ENCODE measurements at regions not wholly inside any gene's neighbourhood (a gene's known extent, or its start where the extent isn't known, plus 50 kb on each side); places are given as distances from the start of the nearest gene placed in this dataset.
"Not testable (repeated sequence)": the region's sequence is repeated elsewhere in the genome, so short reads cannot be mapped to it uniquely, and the experiment has no call there.

DNA sequence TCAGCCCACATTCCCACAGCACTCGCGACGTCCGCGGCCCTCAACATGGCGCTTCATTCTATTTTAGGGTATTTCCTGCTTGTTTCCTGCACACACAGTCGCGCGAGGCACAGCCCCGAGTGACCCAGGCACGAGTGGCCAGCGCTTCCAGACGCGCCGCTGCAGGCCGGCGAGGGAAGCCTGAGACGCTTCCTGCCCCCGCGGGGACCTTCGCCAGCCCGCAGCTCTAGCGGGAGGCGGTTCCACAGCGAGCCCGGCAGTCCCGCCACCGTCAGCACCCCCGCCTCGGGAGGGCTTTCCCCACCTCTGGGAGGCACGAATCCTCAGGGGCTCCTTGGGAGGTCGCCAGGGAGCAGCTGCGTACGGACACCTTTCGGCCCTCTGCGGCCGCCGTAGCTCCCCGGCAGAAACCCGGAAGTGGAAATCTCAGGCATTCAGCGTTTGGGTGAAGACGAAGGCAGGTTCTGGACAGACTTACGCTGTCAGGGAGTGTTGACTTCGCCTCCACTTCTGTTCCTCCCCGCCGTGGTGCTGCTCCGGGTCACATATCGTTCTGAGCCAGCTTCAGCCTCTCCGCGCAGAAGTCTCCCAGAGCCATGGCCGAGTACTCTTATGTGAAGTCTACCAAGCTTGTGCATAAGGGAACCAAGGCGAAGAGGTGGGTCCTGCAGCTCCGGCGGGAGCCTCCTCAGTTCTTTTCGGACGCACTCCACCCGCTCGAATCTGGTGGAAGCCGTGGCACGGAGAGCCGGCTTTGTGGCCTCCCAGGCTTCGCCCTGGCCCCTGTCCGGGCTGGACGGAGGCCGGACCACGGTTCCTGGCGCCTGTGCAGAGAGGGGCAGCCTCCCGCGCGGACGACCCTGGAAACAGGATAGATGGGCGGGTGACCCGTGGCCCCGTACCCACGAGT lies 2925.9 kb upstream of the OR11H1 start:
- Mint-ChIP-seq H3K36me3 (ENCODE audit: unreplicated experiment) (peaks cover 10% of the 10 kb centered on the region), H3K4me3 (ENCODE audit: unreplicated experiment) (no peak overlapping the region), H3K27ac (ENCODE audit: unreplicated experiment) (no peak overlapping the region), H3K4me1 (ENCODE audit: low read depth, unreplicated experiment) (no peaks in the 10 kb centered on the region), H3K9me3 (ENCODE audit: unreplicated experiment) (peaks cover 26% of the 10 kb centered on the region), H3K27me3 (ENCODE audit: unreplicated experiment) (peaks cover 5% of the 10 kb centered on the region)
- no peak for TF ChIP-seq CTCF (IDR thresholded peaks at IDR 0.05; ENCODE audit: partially characterized antibody, unreplicated experiment)
- peak; percentile 9 for DNase-seq

GRCh38 chr22:12603399-12603798 lies 2924.6 kb upstream of the OR11H1 start:
- H3K27me3 Mint-ChIP-seq (ENCODE audit: unreplicated experiment); H3K36me3 Mint-ChIP-seq (ENCODE audit: unreplicated experiment); H3K4me1 Mint-ChIP-seq (ENCODE audit: low read depth, unreplicated experiment); H3K4me3 Mint-ChIP-seq (ENCODE audit: unreplicated experiment); DNase-seq; H3K27ac Mint-ChIP-seq (ENCODE audit: unreplicated experiment): not testable (repeated sequence)
- H3K9me3 Mint-ChIP-seq (ENCODE audit: unreplicated experiment), result peaks cover 25% of the 10 kb centered on the region

GRCh38 chr22:12603833-12604232 lies 2924.2 kb upstream of the OR11H1 start:
- H3K4me3 Mint-ChIP-seq (ENCODE audit: unreplicated experiment); H3K27me3 Mint-ChIP-seq (ENCODE audit: unreplicated experiment); DNase-seq; H3K27ac Mint-ChIP-seq (ENCODE audit: unreplicated experiment); H3K4me1 Mint-ChIP-seq (ENCODE audit: low read depth, unreplicated experiment): not testable (repeated sequence)
- peaks cover 12% of the 10 kb centered on the region for H3K36me3 Mint-ChIP-seq (ENCODE audit: unreplicated experiment)
- peaks cover 27% of the 10 kb centered on the region for H3K9me3 Mint-ChIP-seq (ENCODE audit: unreplicated experiment)

- not testable (repeated sequence) for H3K4me3 Mint-ChIP-seq (ENCODE audit: unreplicated experiment); H3K36me3 Mint-ChIP-seq (ENCODE audit: unreplicated experiment); DNase-seq; H3K4me1 Mint-ChIP-seq (ENCODE audit: low read depth, unreplicated experiment); H3K27ac Mint-ChIP-seq (ENCODE audit: unreplicated experiment); H3K27me3 Mint-ChIP-seq (ENCODE audit: unreplicated experiment)
- H3K9me3 Mint-ChIP-seq (ENCODE audit: unreplicated experiment), result peaks cover 19% of the 10 kb centered on the region
Measured at GRCh38 chr22:12608454-12608853, 2919.5 kb upstream of the OR11H1 start.

DNA sequence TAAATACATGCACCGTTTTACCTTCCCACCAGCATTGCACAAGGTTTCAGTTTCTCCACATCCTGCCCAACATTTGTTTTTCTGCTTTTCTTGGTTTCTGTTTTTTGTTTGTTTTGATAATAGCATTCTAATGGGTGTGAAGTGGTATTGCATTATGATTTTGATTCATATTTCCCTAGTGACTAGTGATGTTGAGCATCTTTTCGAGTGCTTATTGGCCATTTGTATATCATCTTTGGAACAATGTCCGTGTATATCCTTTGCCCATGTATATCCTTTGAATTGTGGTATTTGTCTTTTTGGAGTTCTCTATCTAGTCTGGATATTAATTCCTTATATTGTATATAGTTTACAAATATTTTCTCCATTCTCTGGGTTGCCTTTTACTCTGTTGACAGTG lies 2914.8 kb upstream of the OR11H1 start:
- no peak for DNase-seq
- no peak for TF ChIP-seq CTCF (IDR thresholded peaks at IDR 0.05; ENCODE audit: partially characterized antibody, unreplicated experiment)
- no peaks in the 10 kb centered on the region for H3K4me1 Mint-ChIP-seq (ENCODE audit: low read depth, unreplicated experiment)
- H3K27ac Mint-ChIP-seq (ENCODE audit: unreplicated experiment), result no peak overlapping the region
- H3K27me3 Mint-ChIP-seq (ENCODE audit: unreplicated experiment), result peaks cover 3% of the 10 kb centered on the region
- H3K36me3 Mint-ChIP-seq (ENCODE audit: unreplicated experiment), result peaks cover 16% of the 10 kb centered on the region
- peaks cover 25% of the 10 kb centered on the region for H3K9me3 Mint-ChIP-seq (ENCODE audit: unreplicated experiment)
- no peak overlapping the region for H3K4me3 Mint-ChIP-seq (ENCODE audit: unreplicated experiment)

- H3K27me3 Mint-ChIP-seq (ENCODE audit: unreplicated experiment); H3K4me1 Mint-ChIP-seq (ENCODE audit: low read depth, unreplicated experiment); H3K27ac Mint-ChIP-seq (ENCODE audit: unreplicated experiment); DNase-seq; H3K4me3 Mint-ChIP-seq (ENCODE audit: unreplicated experiment): not testable (repeated sequence)
- H3K9me3 Mint-ChIP-seq (ENCODE audit: unreplicated experiment), result peaks cover 23% of the 10 kb centered on the region
- peaks cover 13% of the 10 kb centered on the region for H3K36me3 Mint-ChIP-seq (ENCODE audit: unreplicated experiment)
Measured at GRCh38 chr22:12613907-12614306, 2914.1 kb upstream of the OR11H1 start.

DNA sequence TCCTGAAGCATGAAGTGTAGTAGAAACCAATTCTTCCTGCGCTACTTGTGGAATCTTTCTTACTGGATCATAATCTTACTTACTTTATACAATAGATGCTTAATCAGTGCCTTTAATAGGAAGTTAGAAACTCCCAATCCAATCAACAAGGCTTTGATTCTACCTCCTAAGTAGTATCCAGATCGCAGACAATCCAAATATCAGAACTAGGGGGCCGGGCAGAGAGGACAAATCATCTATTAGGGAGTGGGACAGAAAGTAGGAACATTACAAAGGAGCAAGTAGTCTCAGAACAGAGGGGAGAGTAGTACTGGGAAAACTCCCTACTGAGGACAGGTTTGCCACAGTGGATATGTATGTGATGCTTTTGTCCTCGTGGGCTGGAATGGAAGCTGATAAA lies 2901.1 kb upstream of the OR11H1 start:
- not testable (repeated sequence) for H3K27ac Mint-ChIP-seq (ENCODE audit: unreplicated experiment); H3K36me3 Mint-ChIP-seq (ENCODE audit: unreplicated experiment); DNase-seq; H3K4me3 Mint-ChIP-seq (ENCODE audit: unreplicated experiment); H3K4me1 Mint-ChIP-seq (ENCODE audit: low read depth, unreplicated experiment); H3K27me3 Mint-ChIP-seq (ENCODE audit: unreplicated experiment)
- peaks cover 12% of the 10 kb centered on the region for H3K9me3 Mint-ChIP-seq (ENCODE audit: unreplicated experiment)

DNA sequence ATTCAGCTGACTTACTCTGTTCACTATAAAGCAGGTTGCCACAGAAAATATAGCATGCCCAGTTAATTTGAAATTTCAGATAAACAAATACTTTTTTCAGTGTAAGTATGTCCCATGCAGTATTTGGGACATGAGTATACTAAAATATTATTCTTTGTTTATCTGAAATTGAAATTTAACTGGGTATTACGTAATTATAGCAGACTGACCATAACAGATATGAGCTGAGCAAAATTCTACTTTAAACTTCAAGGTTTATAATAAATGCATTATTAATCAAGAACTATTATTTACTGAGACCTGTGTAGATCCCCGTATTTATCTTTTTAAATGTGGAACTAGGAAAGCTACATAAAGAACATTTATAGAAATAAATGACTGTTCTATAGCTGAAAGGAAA lies 2898.2 kb upstream of the OR11H1 start:
- DNase-seq; H3K4me3 Mint-ChIP-seq (ENCODE audit: unreplicated experiment): not testable (repeated sequence)
- H3K9me3 Mint-ChIP-seq (ENCODE audit: unreplicated experiment), result peaks cover 20% of the 10 kb centered on the region

DNA sequence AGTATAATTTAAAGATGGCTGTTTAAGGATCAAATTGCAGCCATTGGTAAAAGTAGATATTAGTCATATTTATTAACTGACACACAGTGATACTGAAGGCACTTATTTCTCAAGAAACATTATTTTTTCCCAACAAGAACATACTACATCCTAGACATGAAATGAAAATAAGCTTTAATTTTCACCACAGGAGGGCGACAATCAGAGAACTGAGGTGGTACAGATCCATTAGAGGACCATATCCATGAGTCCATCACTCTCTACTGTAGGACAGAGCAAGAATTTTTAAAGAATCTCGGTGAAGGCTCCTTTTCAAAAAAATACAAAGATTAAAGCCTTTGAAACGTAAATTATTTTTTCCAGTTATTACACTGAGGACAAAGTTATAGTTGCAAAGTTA lies 2897.0 kb upstream of the OR11H1 start:
- not testable (repeated sequence) for H3K4me3 Mint-ChIP-seq (ENCODE audit: unreplicated experiment); H3K4me1 Mint-ChIP-seq (ENCODE audit: low read depth, unreplicated experiment); DNase-seq; H3K27me3 Mint-ChIP-seq (ENCODE audit: unreplicated experiment); H3K27ac Mint-ChIP-seq (ENCODE audit: unreplicated experiment); H3K36me3 Mint-ChIP-seq (ENCODE audit: unreplicated experiment)
- H3K9me3 Mint-ChIP-seq (ENCODE audit: unreplicated experiment), result peaks cover 24% of the 10 kb centered on the region

More for the DNA sequence above, 2898.2 kb upstream of the OR11H1 start:
- not testable (repeated sequence) for H3K27me3 Mint-ChIP-seq (ENCODE audit: unreplicated experiment); H3K4me1 Mint-ChIP-seq (ENCODE audit: low read depth, unreplicated experiment); H3K27ac Mint-ChIP-seq (ENCODE audit: unreplicated experiment); H3K36me3 Mint-ChIP-seq (ENCODE audit: unreplicated experiment)

DNA sequence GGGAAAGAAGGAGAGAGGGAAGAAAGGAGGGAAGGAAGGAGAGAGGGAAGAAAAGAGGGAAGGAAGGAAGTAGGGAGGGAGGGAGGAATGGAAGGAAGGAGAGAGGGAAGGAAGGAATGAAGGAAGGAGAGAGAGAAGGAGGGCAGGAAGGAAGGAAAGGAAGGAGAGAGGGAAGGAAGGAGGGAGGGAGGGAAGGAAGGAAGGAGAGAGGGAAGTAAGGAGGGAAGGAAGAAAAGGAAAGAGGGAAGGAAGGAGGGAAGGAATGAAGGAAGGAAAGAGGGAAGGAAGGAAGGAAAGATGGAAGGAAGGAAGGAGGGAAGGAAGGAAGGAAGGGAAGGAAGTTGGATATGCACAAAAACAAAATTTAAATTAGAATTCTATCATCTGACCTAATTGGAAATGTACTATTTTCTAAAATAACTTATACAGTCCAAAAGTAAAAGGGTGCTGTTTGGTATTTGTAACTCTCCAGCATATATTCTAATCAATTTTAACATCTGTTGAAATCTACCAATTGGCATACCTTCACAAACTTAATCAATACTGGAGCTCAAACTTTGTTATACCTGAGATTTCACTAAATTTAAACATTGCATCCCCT lies 2890.3 kb upstream of the OR11H1 start:
- not testable (repeated sequence) for H3K27ac Mint-ChIP-seq (ENCODE audit: unreplicated experiment); H3K4me1 Mint-ChIP-seq (ENCODE audit: low read depth, unreplicated experiment); DNase-seq; H3K4me3 Mint-ChIP-seq (ENCODE audit: unreplicated experiment); H3K27me3 Mint-ChIP-seq (ENCODE audit: unreplicated experiment)
- Mint-ChIP-seq H3K36me3 (ENCODE audit: unreplicated experiment) (peaks cover 18% of the 10 kb centered on the region), H3K9me3 (ENCODE audit: unreplicated experiment) (peaks cover 41% of the 10 kb centered on the region)
